ENCODE measurements at regions not wholly inside any gene's neighbourhood (a gene's known extent, or its start where the extent isn't known, plus 50 kb on each side); places are given as distances from the start of the nearest gene placed in this dataset.
"Not testable (repeated sequence)": the region's sequence is repeated elsewhere in the genome, so short reads cannot be mapped to it uniquely, and the experiment has no call there.

DNA sequence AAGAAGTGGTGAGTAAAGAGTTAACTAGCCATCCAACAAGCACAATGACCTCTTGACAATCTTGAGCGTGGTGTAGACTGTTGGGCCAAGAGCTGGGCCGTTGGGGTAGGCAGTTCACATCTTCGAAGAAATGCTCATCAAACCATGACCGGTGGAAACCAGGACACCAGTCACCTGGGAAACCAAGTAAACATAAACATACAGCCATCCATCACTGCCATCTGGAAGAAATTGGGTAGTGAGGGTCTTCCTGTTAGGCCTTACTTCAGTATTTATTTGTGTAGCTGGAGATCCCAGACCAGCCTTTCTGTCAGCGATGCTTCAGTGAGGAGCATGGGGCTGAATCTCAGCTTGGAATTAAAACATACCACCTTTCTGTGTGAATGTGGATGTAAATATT, 108.1 kb upstream of the HAO2 start:
- Mint-ChIP-seq H3K4me3 (no peak overlapping the region), H3K27me3 (no peaks in the 10 kb centered on the region), H3K27ac (no peak overlapping the region), H3K36me3 (peaks cover 2% of the 10 kb centered on the region), H3K4me1 (ENCODE audit: low read depth) (no peaks in the 10 kb centered on the region), H3K9me3 (peaks cover 7% of the 10 kb centered on the region)
- intact Hi-C loops (cut with micrococcal nuclease) = no loop called here
- no peak for DNase-seq
- CTCF ChIA-PET = no interaction called here
- POLR2A ChIA-PET = no interaction called here

DNA sequence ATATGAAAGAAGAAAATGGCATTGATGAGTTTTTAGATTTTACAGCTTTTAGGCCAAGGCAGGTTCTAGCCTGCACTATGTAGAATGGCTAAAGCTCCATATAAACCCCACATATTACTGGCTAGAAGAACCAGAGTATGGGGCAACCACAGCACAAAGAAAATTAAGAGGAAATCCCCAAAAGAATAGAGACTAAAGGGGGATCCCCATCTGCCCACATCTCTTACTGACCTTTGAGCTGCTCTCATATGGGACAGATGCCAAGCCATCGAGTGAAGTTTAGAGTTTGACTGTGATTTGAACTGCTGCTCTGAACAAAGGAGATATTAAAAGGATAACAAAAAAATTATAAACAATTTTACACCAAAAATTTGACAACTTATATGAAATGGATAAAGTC, 102.2 kb upstream of the HAO2 start:
- CTCF ChIA-PET = no interaction called here
- H3K27ac Mint-ChIP-seq = no peak overlapping the region
- no peaks in the 10 kb centered on the region for H3K9me3 Mint-ChIP-seq

DNA sequence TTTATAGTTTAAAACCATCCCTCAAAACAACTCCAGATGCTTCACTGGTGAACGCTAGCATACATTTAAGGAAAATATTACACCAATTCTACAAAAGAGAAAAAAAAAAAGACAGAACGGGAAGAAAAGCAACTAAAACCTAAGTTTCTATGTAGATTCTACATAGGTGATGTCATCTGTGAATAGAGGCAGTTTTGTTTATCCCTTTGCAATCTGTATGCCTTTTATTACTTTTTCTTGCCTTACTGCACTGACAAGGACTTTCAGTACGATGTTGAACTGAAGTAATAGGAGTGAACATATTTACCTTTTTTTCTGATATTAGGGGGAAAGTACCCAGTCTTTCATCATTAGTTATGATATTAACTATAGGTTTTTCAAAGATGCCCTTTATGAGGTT, 101.7 kb upstream of the HAO2 start:
- intact Hi-C loops (cut with micrococcal nuclease) = no loop called here
- Mint-ChIP-seq H3K4me1 (ENCODE audit: low read depth) (no peaks in the 10 kb centered on the region), H3K36me3 (no peaks in the 10 kb centered on the region), H3K4me3 (no peak overlapping the region), H3K27me3 (peaks cover 7% of the 10 kb centered on the region), H3K9me3 (no peaks in the 10 kb centered on the region), H3K27ac (no peak overlapping the region)
- POLR2A ChIA-PET = no interaction called here
- CTCF ChIA-PET = no interaction called here
- no peak for DNase-seq

More for the DNA sequence above, 102.2 kb upstream of the HAO2 start:
- Mint-ChIP-seq H3K27me3 (peaks cover 7% of the 10 kb centered on the region), H3K4me3 (no peak overlapping the region), H3K36me3 (no peaks in the 10 kb centered on the region), H3K4me1 (ENCODE audit: low read depth) (no peaks in the 10 kb centered on the region)
- intact Hi-C loops (cut with micrococcal nuclease) = no loop called here
- POLR2A ChIA-PET = no interaction called here
- DNase-seq = no peak

GRCh38 chr1:119267288-119267687, 101.3 kb upstream of the HAO2 start:
- H3K27me3 Mint-ChIP-seq; POLR2A ChIA-PET; intact Hi-C loops (cut with micrococcal nuclease); H3K9me3 Mint-ChIP-seq; H3K36me3 Mint-ChIP-seq; H3K4me3 Mint-ChIP-seq; CTCF ChIA-PET; H3K27ac Mint-ChIP-seq; H3K4me1 Mint-ChIP-seq (ENCODE audit: low read depth); DNase-seq: not testable (repeated sequence)

DNA sequence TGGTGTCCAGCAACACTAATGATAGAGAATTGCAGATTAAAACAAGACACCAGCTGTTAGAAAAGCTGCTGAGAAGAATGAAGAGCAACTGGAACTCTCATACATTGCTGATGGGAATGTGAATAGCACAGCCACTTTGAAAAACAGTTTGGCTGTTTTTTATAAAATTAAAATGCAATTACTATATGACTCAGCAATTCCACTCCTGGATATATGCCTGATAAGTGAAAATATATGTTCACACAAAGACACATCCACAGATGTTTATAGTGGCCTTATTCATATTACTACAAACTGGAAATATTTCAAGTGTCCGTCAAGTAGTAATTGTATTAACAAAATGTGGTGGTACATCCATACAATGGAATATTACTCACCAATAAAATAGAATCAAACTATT, 99.7 kb upstream of the HAO2 start:
- H3K4me1 Mint-ChIP-seq (ENCODE audit: low read depth) = no peaks in the 10 kb centered on the region
- POLR2A ChIA-PET = no interaction called here
- CTCF ChIA-PET = no interaction called here
- intact Hi-C loops (cut with micrococcal nuclease) = no loop called here
- no peak for DNase-seq
- H3K27me3 Mint-ChIP-seq = peaks cover 7% of the 10 kb centered on the region
- H3K36me3 Mint-ChIP-seq = no peaks in the 10 kb centered on the region
- no peaks in the 10 kb centered on the region for H3K9me3 Mint-ChIP-seq
- no peak overlapping the region for H3K27ac Mint-ChIP-seq
- H3K4me3 Mint-ChIP-seq = no peak overlapping the region

DNA sequence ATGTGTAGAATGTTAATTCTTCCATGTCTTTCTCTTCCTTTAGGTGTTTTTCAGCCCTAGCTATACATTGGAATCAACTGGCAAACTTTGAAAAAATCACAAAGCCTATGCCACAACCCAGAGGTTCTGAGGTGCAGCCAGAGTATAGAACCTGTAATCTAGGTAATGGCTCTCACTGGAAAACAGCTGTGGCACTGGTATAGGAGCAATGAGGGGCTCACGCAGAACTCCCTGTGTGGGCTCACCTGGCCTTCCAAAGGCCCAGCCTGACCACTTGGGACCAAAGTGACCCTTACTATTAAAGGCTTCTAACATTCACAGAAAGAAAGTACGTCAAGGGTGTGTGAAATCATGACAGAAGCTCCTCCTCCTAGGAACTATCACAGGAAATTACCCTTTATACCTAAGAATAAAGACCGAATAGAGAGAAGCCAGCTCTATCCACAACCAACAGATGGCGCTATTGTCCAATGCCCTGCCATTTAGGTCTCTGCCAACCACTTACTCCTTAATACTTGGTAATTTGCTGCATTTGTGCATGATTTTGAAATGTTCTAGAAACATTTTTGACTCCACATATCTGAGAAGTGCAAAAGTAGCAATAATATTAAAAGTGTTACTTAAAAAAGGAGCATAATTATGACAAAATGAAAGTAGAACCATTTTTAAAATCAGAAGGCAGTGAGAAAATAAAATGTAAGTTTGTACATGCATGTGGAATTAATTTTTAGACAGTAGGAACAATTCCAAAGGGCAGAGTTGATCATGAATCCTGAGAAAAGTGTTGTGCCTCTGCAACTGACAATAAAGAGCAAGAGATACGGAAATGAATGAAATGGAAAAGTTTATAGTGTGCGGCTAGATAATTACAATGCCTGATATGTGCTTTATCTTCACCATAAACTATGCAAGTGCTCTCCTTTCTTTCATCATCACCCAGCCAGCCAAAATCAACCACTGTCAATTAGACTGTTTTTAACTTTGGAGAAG, 93.1 kb upstream of the HAO2 start:
- Mint-ChIP-seq H3K4me1 (ENCODE audit: low read depth) (no peaks in the 10 kb centered on the region), H3K36me3 (no peaks in the 10 kb centered on the region), H3K9me3 (no peaks in the 10 kb centered on the region), H3K27ac (no peak overlapping the region), H3K4me3 (no peak overlapping the region), H3K27me3 (peaks cover 3% of the 10 kb centered on the region)
- POLR2A ChIA-PET = no interaction called here
- CTCF ChIA-PET = interaction anchor here (0.5 to 3.1 kb wide), 21 partner anchors 8 to 1129 kb away, joined by 3 to 12 read pairs (median 4); partner anchors contain the start of gene WARS2
- intact Hi-C loops (cut with micrococcal nuclease) = no loop called here
- peak; percentile 46 for DNase-seq

- H3K4me1 Mint-ChIP-seq (ENCODE audit: low read depth) = no peaks in the 10 kb centered on the region
- no peak for DNase-seq
- H3K9me3 Mint-ChIP-seq = no peaks in the 10 kb centered on the region
- no peak overlapping the region for H3K4me3 Mint-ChIP-seq
- no peaks in the 10 kb centered on the region for H3K27me3 Mint-ChIP-seq
- intact Hi-C loops (cut with micrococcal nuclease) = no loop called here
- CTCF ChIA-PET = interaction anchor here (0.8 to 1.6 kb wide), 3 partner anchors 46 to 136 kb away, joined by 3 to 4 read pairs (median 3); no protein-coding TSS in a partner anchor
- no peaks in the 10 kb centered on the region for H3K36me3 Mint-ChIP-seq
- POLR2A ChIA-PET = no interaction called here
- no peak overlapping the region for H3K27ac Mint-ChIP-seq
These were observed 92.0 kb upstream of the HAO2 start for GRCh38 chr1:119276558-119276957.

- intact Hi-C loops (cut with micrococcal nuclease) = loop anchor here (10.0 kb wide), 1 partner anchor 395 kb away; no protein-coding TSS in a partner anchor
- H3K27me3 Mint-ChIP-seq = no peaks in the 10 kb centered on the region
- H3K9me3 Mint-ChIP-seq = no peaks in the 10 kb centered on the region
- POLR2A ChIA-PET = no interaction called here
- no peaks in the 10 kb centered on the region for H3K36me3 Mint-ChIP-seq
- no peaks in the 10 kb centered on the region for H3K4me1 Mint-ChIP-seq (ENCODE audit: low read depth)
- DNase-seq = no peak
- H3K4me3 Mint-ChIP-seq = no peak overlapping the region
- H3K27ac Mint-ChIP-seq = no peak overlapping the region
- CTCF ChIA-PET = no interaction called here
These were observed 88.9 kb upstream of the HAO2 start for GRCh38 chr1:119279456-119280381.

DNA sequence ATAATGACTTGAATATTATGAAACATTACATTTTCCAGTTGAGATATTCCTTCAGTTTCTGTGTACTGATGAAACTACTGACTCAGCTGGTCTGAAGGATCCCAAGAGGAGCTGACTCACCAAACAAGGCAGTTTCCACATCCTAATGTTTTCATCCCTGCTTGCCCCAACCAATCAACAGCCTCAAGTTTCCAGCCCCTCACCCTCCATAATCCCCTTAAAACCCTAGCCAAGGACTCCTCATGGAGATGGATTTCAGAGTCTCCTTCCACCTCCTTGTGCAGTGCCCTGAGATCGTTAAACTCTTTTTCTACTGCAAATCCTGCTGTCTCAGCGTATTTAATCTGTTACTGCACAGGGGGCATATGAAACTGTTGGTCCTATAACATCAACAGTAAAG, 83.1 kb upstream of the HAO2 start:
- no peaks in the 10 kb centered on the region for H3K4me1 Mint-ChIP-seq (ENCODE audit: low read depth)
- H3K9me3 Mint-ChIP-seq = no peaks in the 10 kb centered on the region
- peaks cover 7% of the 10 kb centered on the region for H3K27me3 Mint-ChIP-seq
- CTCF ChIA-PET = interaction anchor here (1.0 to 1.3 kb wide), 2 partner anchors 11 to 81 kb away, joined by 3 read pairs; no protein-coding TSS in a partner anchor
- no peak overlapping the region for H3K4me3 Mint-ChIP-seq
- H3K27ac Mint-ChIP-seq = no peak overlapping the region
- H3K36me3 Mint-ChIP-seq = no peaks in the 10 kb centered on the region
- DNase-seq = no peak
- POLR2A ChIA-PET = no interaction called here
- intact Hi-C loops (cut with micrococcal nuclease) = loop anchor here (10.0 kb wide), 1 partner anchor 389 kb away; no protein-coding TSS in a partner anchor

- no peaks in the 10 kb centered on the region for H3K4me1 Mint-ChIP-seq (ENCODE audit: low read depth)
- intact Hi-C loops (cut with micrococcal nuclease) = loop anchor here (1.0 to 10.0 kb wide), 2 partner anchors 81 to 388 kb away; no protein-coding TSS in a partner anchor
- POLR2A ChIA-PET = interaction anchor here (0.5 kb wide), 1 partner anchor 628 kb away, joined by 4 read pairs; no protein-coding TSS in a partner anchor
- no peaks in the 10 kb centered on the region for H3K36me3 Mint-ChIP-seq
- no peak overlapping the region for H3K27ac Mint-ChIP-seq
- H3K9me3 Mint-ChIP-seq = no peaks in the 10 kb centered on the region
- peak; percentile 25 for DNase-seq
- peaks cover 7% of the 10 kb centered on the region for H3K27me3 Mint-ChIP-seq
- CTCF ChIA-PET = interaction anchor here (1.3 kb wide), 1 partner anchor 12 kb away, joined by 3 read pairs; no protein-coding TSS in a partner anchor
- no peak overlapping the region for H3K4me3 Mint-ChIP-seq
These were observed 81.9 kb upstream of the HAO2 start for GRCh38 chr1:119286587-119287181.

GRCh38 chr1:119288751-119289150, 79.8 kb upstream of the HAO2 start:
- Mint-ChIP-seq H3K9me3 (no peaks in the 10 kb centered on the region), H3K27me3 (peaks cover 8% of the 10 kb centered on the region), H3K27ac (no peak overlapping the region), H3K4me1 (ENCODE audit: low read depth) (no peaks in the 10 kb centered on the region), H3K4me3 (no peak overlapping the region), H3K36me3 (no peaks in the 10 kb centered on the region)
- ChIA-PET CTCF (no interaction called here), POLR2A (no interaction called here)
- intact Hi-C loops (cut with micrococcal nuclease) = loop anchor here (10.0 kb wide), 1 partner anchor 386 kb away; no protein-coding TSS in a partner anchor
- no peak for DNase-seq

DNA sequence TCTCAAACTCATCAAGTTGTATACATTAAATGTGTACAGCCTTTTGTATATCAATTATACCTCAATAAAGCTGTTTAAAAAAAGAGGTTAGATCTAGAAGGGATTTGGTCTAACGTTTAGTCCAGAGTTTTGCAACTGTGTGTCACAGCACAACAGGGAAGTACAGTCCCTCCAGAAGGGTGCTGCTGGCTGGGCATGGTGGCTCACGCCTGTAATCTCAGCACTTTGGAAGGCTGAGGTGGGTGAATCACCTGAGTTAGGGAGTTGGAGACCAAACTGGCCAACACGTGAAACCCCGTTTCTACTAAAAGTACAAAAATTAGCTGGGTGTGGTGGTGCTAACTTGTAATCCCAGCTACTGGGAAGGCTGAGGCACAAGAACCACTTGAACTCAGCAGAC, 78.3 kb upstream of the HAO2 start:
- Mint-ChIP-seq H3K36me3 (no peaks in the 10 kb centered on the region), H3K4me3 (no peak overlapping the region), H3K27ac (no peak overlapping the region), H3K27me3 (peaks cover 8% of the 10 kb centered on the region), H3K4me1 (ENCODE audit: low read depth) (peaks cover 12% of the 10 kb centered on the region), H3K9me3 (no peaks in the 10 kb centered on the region)
- intact Hi-C loops (cut with micrococcal nuclease) = no loop called here
- POLR2A ChIA-PET = no interaction called here
- no peak for DNase-seq
- CTCF ChIA-PET = no interaction called here

Measured in activated CD4-positive, alpha-beta memory T cell treated with anti-CD3 and anti-CD28 coated beads for 36 hours (primary cell).